Hepatocyte (in vitro differentiated cells): ENCODE measurements at regions not wholly inside any gene's neighbourhood (a gene's known extent, or its start where the extent isn't known, plus 50 kb on each side); places are given as distances from the start of the nearest gene placed in this dataset.
"Not testable (repeated sequence)": the region's sequence is repeated elsewhere in the genome, so short reads cannot be mapped to it uniquely, and the experiment has no call there.

Source experiments
- DNase-seq: peaks from one replicate; pipeline ENCODE4 v3.0.0-alpha.2; 2016; ENCODE audit warnings: low spot score
- H2AFZ ChIP-seq: fragments of 200-600 bp; sonication (generic); 2 replicates; pipeline ENCODE4 v1.6.0; 2016; ENCODE audit warnings: antibody characterized with exemption, mild to moderate bottlenecking
- H3K27ac ChIP-seq: fragments of 200-600 bp; sonication (generic); 2 replicates; pipeline ENCODE4 v1.5.1; 2016; ENCODE audit warnings: mild to moderate bottlenecking
- H3K27me3 ChIP-seq: fragments of 200-600 bp; sonication (generic); 2 replicates; pipeline ENCODE4 v1.6.1; 2016
- H3K36me3 ChIP-seq: fragments of 200-600 bp; sonication (generic); replicated peaks from 2 replicates; pipeline ENCODE4 v1.5.1; 2016; ENCODE audit warnings: low read depth; ENCODE audit not compliant: insufficient read depth
- H3K4me1 ChIP-seq: fragments of 200-600 bp; sonication (generic); 2 replicates; pipeline ENCODE4 v1.5.1; 2016; ENCODE audit warnings: mild to moderate bottlenecking, moderate library complexity; ENCODE audit not compliant: insufficient read depth
- H3K4me2 ChIP-seq: fragments of 200-600 bp; sonication (generic); 2 replicates; pipeline ENCODE4 v1.6.0; 2016
- H3K4me3 ChIP-seq: fragments of 200-600 bp; sonication (generic); 2 replicates; pipeline ENCODE4 v1.5.1; 2016; ENCODE audit warnings: mild to moderate bottlenecking
- H3K79me2 ChIP-seq: fragments of 200-600 bp; sonication (generic); 2 replicates; pipeline ENCODE4 v1.6.0; 2017; ENCODE audit warnings: mild to moderate bottlenecking
- H3K9me2 ChIP-seq: fragments of 200-600 bp; sonication (generic); replicated peaks from 2 replicates; pipeline ENCODE4 v1.6.0; 2017; ENCODE audit warnings: mild to moderate bottlenecking; ENCODE audit not compliant: insufficient read depth
- H3K9me3 ChIP-seq: fragments of 200-600 bp; sonication (generic); 2 replicates; pipeline ENCODE4 v1.5.1; 2016; ENCODE audit warnings: low read depth, mild to moderate bottlenecking
- H4K20me1 ChIP-seq: fragments of 200-600 bp; sonication (generic); 2 replicates; pipeline ENCODE4 v1.6.0; 2016; ENCODE audit warnings: mild to moderate bottlenecking; ENCODE audit not compliant: insufficient read depth, poor library complexity, severe bottlenecking
- CTCF ChIP-seq: fragments of 200-600 bp; sonication (generic); IDR thresholded peaks from 2 replicates; pipeline ENCODE4 v1.5.1; 2016; ENCODE audit warnings: antibody characterized with exemption, mild to moderate bottlenecking; ENCODE audit not compliant: poor library complexity
- EZH2 ChIP-seq: fragments of 200-600 bp; sonication (generic); IDR thresholded peaks from 2 replicates; pipeline ENCODE4 v1.6.1; 2016; ENCODE audit warnings: antibody characterized with exemption, mild to moderate bottlenecking, borderline replicate concordance
- EZH2phosphoT487 ChIP-seq: fragments of 200-600 bp; sonication (generic); IDR thresholded peaks from one replicate; pipeline ENCODE4 v1.6.1; 2018; ENCODE audit warnings: antibody characterized with exemption, mild to moderate bottlenecking, low read depth, moderate library complexity; ENCODE audit not compliant: unreplicated experiment, severe bottlenecking
- WGBS: methylation state at CpG from one replicate; pipeline ENCODE4 v1.1.6; 2016; ENCODE audit warnings: low lambda C conversion rate; ENCODE audit errors: missing lambda C conversion rate; 5-methylcytosine and 5-hydroxymethylcytosine counted together

GRCh38 chr7:81869670-81870069 lies 99.8 kb upstream of the HGF start:
- Histone ChIP-seq H3K9me3 (no peaks in the 10 kb centered on the region), H3K9me2 (no peaks in the 10 kb centered on the region), H3K27me3 (no peaks in the 10 kb centered on the region), H3K79me2 (no peaks in the 10 kb centered on the region), H3K27ac (no peak overlapping the region), H4K20me1 (no peaks in the 10 kb centered on the region), H3K4me1 (no peaks in the 10 kb centered on the region), H2AFZ (no peak overlapping the region), H3K36me3 (no peaks in the 10 kb centered on the region), H3K4me2 (no peak overlapping the region), H3K4me3 (no peak overlapping the region)
- TF ChIP-seq EZH2 = no peak
- no peak for TF ChIP-seq EZH2phosphoT487
- DNase-seq = no peak
- WGBS = 90% methylated on average over 2 of the region's 2 CpGs

- H3K4me3 ChIP-seq = no peak overlapping the region
- 97% methylated on average over 1 of the region's 1 CpG for WGBS
- DNase-seq = no peak
- no peaks in the 10 kb centered on the region for H3K36me3 ChIP-seq
- H3K9me3 ChIP-seq = no peaks in the 10 kb centered on the region
- no peak overlapping the region for H2AFZ ChIP-seq
- TF ChIP-seq EZH2phosphoT487 = no peak
- TF ChIP-seq EZH2 = no peak
- TF ChIP-seq CTCF = no peak
- no peaks in the 10 kb centered on the region for H3K27me3 ChIP-seq
- H4K20me1 ChIP-seq = no peaks in the 10 kb centered on the region
- H3K9me2 ChIP-seq = no peaks in the 10 kb centered on the region
- H3K4me2 ChIP-seq = no peak overlapping the region
- no peak overlapping the region for H3K27ac ChIP-seq
- no peaks in the 10 kb centered on the region for H3K4me1 ChIP-seq
- no peaks in the 10 kb centered on the region for H3K79me2 ChIP-seq
Measured at GRCh38 chr7:81865754-81866153, 95.9 kb upstream of the HGF start.

- Histone ChIP-seq H3K4me3 (no peak overlapping the region), H3K4me1 (no peaks in the 10 kb centered on the region), H3K79me2 (no peaks in the 10 kb centered on the region), H4K20me1 (no peaks in the 10 kb centered on the region), H3K9me2 (no peaks in the 10 kb centered on the region), H3K36me3 (no peaks in the 10 kb centered on the region), H2AFZ (no peak overlapping the region), H3K27me3 (no peaks in the 10 kb centered on the region), H3K27ac (no peak overlapping the region), H3K4me2 (no peak overlapping the region), H3K9me3 (no peaks in the 10 kb centered on the region)
- TF ChIP-seq EZH2phosphoT487 (no peak), EZH2 (no peak), CTCF (no peak)
- 58% methylated on average over 4 of the region's 4 CpGs for WGBS
- no peak for DNase-seq
Measured at GRCh38 chr7:81859433-81859832, 89.6 kb upstream of the HGF start.

- H3K9me2 ChIP-seq, H3K4me3 ChIP-seq, H3K27ac ChIP-seq, H3K4me1 ChIP-seq, DNase-seq, H2AFZ ChIP-seq, H3K9me3 ChIP-seq, H3K36me3 ChIP-seq, H3K27me3 ChIP-seq, H4K20me1 ChIP-seq, H3K4me2 ChIP-seq, H3K79me2 ChIP-seq: not testable (repeated sequence)
- WGBS = 88% methylated on average over 5 of the region's 5 CpGs
Measured at GRCh38 chr7:81858820-81859219, 89.0 kb upstream of the HGF start.
